ENCODE measurements at regions not wholly inside any gene's neighbourhood (a gene's known extent, or its start where the extent isn't known, plus 50 kb on each side); places are given as distances from the start of the nearest gene placed in this dataset.

GRCh38 chr12:125919856-125920470 lies 854.7 kb downstream of the AACS start:
- no peak for TF ChIP-seq NR1H2 (CRISPR knock-in tag; IDR thresholded peaks at IDR 0.05)
- TF ChIP-seq, protein P1, sequence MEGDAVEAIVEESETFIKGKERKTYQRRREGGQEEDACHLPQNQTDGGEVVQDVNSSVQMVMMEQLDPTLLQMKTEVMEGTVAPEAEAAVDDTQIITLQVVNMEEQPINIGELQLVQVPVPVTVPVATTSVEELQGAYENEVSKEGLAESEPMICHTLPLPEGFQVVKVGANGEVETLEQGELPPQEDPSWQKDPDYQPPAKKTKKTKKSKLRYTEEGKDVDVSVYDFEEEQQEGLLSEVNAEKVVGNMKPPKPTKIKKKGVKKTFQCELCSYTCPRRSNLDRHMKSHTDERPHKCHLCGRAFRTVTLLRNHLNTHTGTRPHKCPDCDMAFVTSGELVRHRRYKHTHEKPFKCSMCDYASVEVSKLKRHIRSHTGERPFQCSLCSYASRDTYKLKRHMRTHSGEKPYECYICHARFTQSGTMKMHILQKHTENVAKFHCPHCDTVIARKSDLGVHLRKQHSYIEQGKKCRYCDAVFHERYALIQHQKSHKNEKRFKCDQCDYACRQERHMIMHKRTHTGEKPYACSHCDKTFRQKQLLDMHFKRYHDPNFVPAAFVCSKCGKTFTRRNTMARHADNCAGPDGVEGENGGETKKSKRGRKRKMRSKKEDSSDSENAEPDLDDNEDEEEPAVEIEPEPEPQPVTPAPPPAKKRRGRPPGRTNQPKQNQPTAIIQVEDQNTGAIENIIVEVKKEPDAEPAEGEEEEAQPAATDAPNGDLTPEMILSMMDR (IDR thresholded peaks at IDR 0.05): no peak
- no peak for TF ChIP-seq KAT7 (CRISPR knock-in tag; IDR thresholded peaks at IDR 0.05; ENCODE audit: borderline replicate concordance)
- TF ChIP-seq TCF7 (CRISPR knock-in tag; IDR thresholded peaks at IDR 0.05; ENCODE audit: low read depth): no peak
- no peak for TF ChIP-seq ELF4 (CRISPR knock-in tag; IDR thresholded peaks at IDR 0.05; ENCODE audit: low read depth)
- TF ChIP-seq USF2 (CRISPR knock-in tag; IDR thresholded peaks at IDR 0.05): no peak
- TF ChIP-seq ZSCAN18 (CRISPR knock-in tag; IDR thresholded peaks at IDR 0.05): no peak
- no peak for TF ChIP-seq IRF2 (CRISPR knock-in tag; IDR thresholded peaks at IDR 0.05; ENCODE audit: borderline replicate concordance, low read depth)
- TF ChIP-seq, protein P2, sequence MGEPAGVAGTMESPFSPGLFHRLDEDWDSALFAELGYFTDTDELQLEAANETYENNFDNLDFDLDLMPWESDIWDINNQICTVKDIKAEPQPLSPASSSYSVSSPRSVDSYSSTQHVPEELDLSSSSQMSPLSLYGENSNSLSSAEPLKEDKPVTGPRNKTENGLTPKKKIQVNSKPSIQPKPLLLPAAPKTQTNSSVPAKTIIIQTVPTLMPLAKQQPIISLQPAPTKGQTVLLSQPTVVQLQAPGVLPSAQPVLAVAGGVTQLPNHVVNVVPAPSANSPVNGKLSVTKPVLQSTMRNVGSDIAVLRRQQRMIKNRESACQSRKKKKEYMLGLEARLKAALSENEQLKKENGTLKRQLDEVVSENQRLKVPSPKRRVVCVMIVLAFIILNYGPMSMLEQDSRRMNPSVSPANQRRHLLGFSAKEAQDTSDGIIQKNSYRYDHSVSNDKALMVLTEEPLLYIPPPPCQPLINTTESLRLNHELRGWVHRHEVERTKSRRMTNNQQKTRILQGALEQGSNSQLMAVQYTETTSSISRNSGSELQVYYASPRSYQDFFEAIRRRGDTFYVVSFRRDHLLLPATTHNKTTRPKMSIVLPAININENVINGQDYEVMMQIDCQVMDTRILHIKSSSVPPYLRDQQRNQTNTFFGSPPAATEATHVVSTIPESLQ (CRISPR knock-in tag; IDR thresholded peaks at IDR 0.05): no peak
- TF ChIP-seq SP1 (CRISPR knock-in tag; conservative IDR thresholded peaks at IDR 0.05): no peak
- no peak for TF ChIP-seq MYBL2 (CRISPR knock-in tag; IDR thresholded peaks at IDR 0.05)
- TF ChIP-seq FOXJ3 (CRISPR knock-in tag; IDR thresholded peaks at IDR 0.05; ENCODE audit: borderline replicate concordance): no peak
- TF ChIP-seq, protein P3, sequence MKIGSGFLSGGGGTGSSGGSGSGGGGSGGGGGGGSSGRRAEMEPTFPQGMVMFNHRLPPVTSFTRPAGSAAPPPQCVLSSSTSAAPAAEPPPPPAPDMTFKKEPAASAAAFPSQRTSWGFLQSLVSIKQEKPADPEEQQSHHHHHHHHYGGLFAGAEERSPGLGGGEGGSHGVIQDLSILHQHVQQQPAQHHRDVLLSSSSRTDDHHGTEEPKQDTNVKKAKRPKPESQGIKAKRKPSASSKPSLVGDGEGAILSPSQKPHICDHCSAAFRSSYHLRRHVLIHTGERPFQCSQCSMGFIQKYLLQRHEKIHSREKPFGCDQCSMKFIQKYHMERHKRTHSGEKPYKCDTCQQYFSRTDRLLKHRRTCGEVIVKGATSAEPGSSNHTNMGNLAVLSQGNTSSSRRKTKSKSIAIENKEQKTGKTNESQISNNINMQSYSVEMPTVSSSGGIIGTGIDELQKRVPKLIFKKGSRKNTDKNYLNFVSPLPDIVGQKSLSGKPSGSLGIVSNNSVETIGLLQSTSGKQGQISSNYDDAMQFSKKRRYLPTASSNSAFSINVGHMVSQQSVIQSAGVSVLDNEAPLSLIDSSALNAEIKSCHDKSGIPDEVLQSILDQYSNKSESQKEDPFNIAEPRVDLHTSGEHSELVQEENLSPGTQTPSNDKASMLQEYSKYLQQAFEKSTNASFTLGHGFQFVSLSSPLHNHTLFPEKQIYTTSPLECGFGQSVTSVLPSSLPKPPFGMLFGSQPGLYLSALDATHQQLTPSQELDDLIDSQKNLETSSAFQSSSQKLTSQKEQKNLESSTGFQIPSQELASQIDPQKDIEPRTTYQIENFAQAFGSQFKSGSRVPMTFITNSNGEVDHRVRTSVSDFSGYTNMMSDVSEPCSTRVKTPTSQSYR (CRISPR knock-in tag; IDR thresholded peaks at IDR 0.05): no peak
